ENCODE measurements at regions not wholly inside any gene's neighbourhood (a gene's known extent, or its start where the extent isn't known, plus 50 kb on each side); places are given as distances from the start of the nearest gene placed in this dataset.

GRCh38 chr3:77807312-77807711 lies 767.4 kb downstream of the ROBO2 start:
- TF ChIP-seq POLR2AphosphoS5 (IDR thresholded peaks at IDR 0.05) (no peak), CTCF (IDR thresholded peaks at IDR 0.05) (no peak), EP300 (IDR thresholded peaks at IDR 0.05) (no peak), POLR2A (IDR thresholded peaks at IDR 0.05) (no peak)
- Histone ChIP-seq H3K4me1 (no peaks in the 10 kb centered on the region), H3K4me3 (no peak overlapping the region), H3K27me3 (no peaks in the 10 kb centered on the region), H3K9me3 (no peaks in the 10 kb centered on the region), H3K36me3 (no peaks in the 10 kb centered on the region), H3K27ac (no peak overlapping the region)
- no peak for DNase-seq
- 92 to 95% methylated on average over 3 of the region's 3 CpGs for WGBS, 2 donors
- ATAC-seq (ENCODE audit: low FRiP score in 2 of 2) = no peak

GRCh38 chr3:77814845-77815244 lies 774.9 kb downstream of the ROBO2 start:
- Histone ChIP-seq H3K9me3 (no peaks in the 10 kb centered on the region), H3K36me3 (no peaks in the 10 kb centered on the region), H3K4me1 (no peaks in the 10 kb centered on the region), H3K4me3 (no peak overlapping the region), H3K27me3 (no peaks in the 10 kb centered on the region), H3K27ac (no peak overlapping the region)
- DNase-seq (no peak), ATAC-seq (ENCODE audit: low FRiP score in 2 of 2) (no peak)
- TF ChIP-seq POLR2AphosphoS5 (IDR thresholded peaks at IDR 0.05) (no peak), POLR2A (IDR thresholded peaks at IDR 0.05) (no peak), CTCF (IDR thresholded peaks at IDR 0.05) (no peak), EP300 (IDR thresholded peaks at IDR 0.05) (no peak)

GRCh38 chr3:77815467-77815866 lies 775.6 kb downstream of the ROBO2 start:
- no peaks in the 10 kb centered on the region for H3K9me3 ChIP-seq
- TF ChIP-seq EP300 (IDR thresholded peaks at IDR 0.05) = no peak
- peak in 1 of 6 experiments; percentile 7 for TF ChIP-seq CTCF (IDR thresholded peaks at IDR 0.05)
- TF ChIP-seq POLR2AphosphoS5 (IDR thresholded peaks at IDR 0.05) = no peak
- no peak for TF ChIP-seq POLR2A (IDR thresholded peaks at IDR 0.05)
- ATAC-seq (ENCODE audit: low FRiP score in 2 of 2) (no peak), DNase-seq (no peak)
- H3K4me1 ChIP-seq = no peaks in the 10 kb centered on the region
- H3K27me3 ChIP-seq = no peaks in the 10 kb centered on the region
- no peaks in the 10 kb centered on the region for H3K36me3 ChIP-seq
- no peak overlapping the region for H3K4me3 ChIP-seq
- no peak overlapping the region for H3K27ac ChIP-seq
- 85% methylated on average over 2 of the region's 2 CpGs for WGBS, 2 donors

- ATAC-seq (ENCODE audit: low FRiP score in 2 of 2) = no peak
- Histone ChIP-seq H3K27me3 (no peaks in the 10 kb centered on the region), H3K27ac (no peak overlapping the region), H3K9me3 (no peaks in the 10 kb centered on the region), H3K4me1 (no peaks in the 10 kb centered on the region), H3K4me3 (no peak overlapping the region), H3K36me3 (no peaks in the 10 kb centered on the region)
- WGBS, 2 donors = 80 to 83% methylated on average over 7 of the region's 7 CpGs
- TF ChIP-seq CTCF (IDR thresholded peaks at IDR 0.05) = no peak
- no peak for TF ChIP-seq POLR2AphosphoS5 (IDR thresholded peaks at IDR 0.05)
- TF ChIP-seq POLR2A (IDR thresholded peaks at IDR 0.05) = no peak
- TF ChIP-seq EP300 (IDR thresholded peaks at IDR 0.05) = no peak
- DNase-seq = no peak
These were observed 776.5 kb downstream of the ROBO2 start for GRCh38 chr3:77816366-77816765.

- TF ChIP-seq EP300 (IDR thresholded peaks at IDR 0.05) = peak in 1 of 4 donors; percentile 66
- no peak for TF ChIP-seq POLR2A (IDR thresholded peaks at IDR 0.05)
- TF ChIP-seq POLR2AphosphoS5 (IDR thresholded peaks at IDR 0.05) = peak in 1 of 2 donors; percentile 36
- H3K27me3 ChIP-seq = no peaks in the 10 kb centered on the region
- H3K36me3 ChIP-seq = no peaks in the 10 kb centered on the region
- DNase-seq (peak; percentile 42 to 79), ATAC-seq (ENCODE audit: low FRiP score in 2 of 2) (peak; percentile 54 to 85)
- WGBS, 2 donors = 91% methylated on average over 2 of the region's 2 CpGs; no CpG with 5 or more reads in 1 of the 2 donors
- peaks cover 0 to 5% (median 1%) of the 10 kb centered on the region in 4 donors for H3K9me3 ChIP-seq
- no peaks in the 10 kb centered on the region for H3K4me1 ChIP-seq
- H3K4me3 ChIP-seq = no peak overlapping the region
- peak overlapping the region in 3 of 4 donors; percentile 11 to 76 (median 53) for H3K27ac ChIP-seq
These were observed 785.3 kb downstream of the ROBO2 start for GRCh38 chr3:77825001-77825827.

Data from upper lobe of left lung (tissue), 6 donors.